Common myeloid progenitor, CD34-positive (primary cell): ENCODE measurements at regions not wholly inside any gene's neighbourhood (a gene's known extent, or its start where the extent isn't known, plus 50 kb on each side); places are given as distances from the start of the nearest gene placed in this dataset.

Source experiments
- CTCF ChIA-PET: fragments of 350-600 bp; sonication (Branson Sonifier 250); formaldehyde crosslinking; loops from one replicate; lab custom pipeline; 2021; ENCODE audit warnings: antibody characterized with exemption; lab: Charles Lee
- POLR2A ChIA-PET: fragments of 350-600 bp; sonication (Branson Sonifier 250); formaldehyde crosslinking; loops from one replicate; lab custom pipeline; 2021; ENCODE audit warnings: antibody characterized with exemption; lab: Charles Lee
- DNase-seq, 3 donors: peaks; one replicate each; pipeline versions ENCODE4 v3.0.0 to v3.0.0-alpha.2; 2013
- H3K27ac ChIP-seq, 2 experiments: 1 replicate in 1 of 2; 2 replicates in 1 of 2; pipeline ENCODE4 v1.7.0; 2013; ENCODE audit warnings: inconsistent platforms in 2 of 2, low read length in 2 of 2, mild to moderate bottlenecking in 2 of 2, low read depth in 1 of 2, moderate library complexity in 1 of 2; ENCODE audit not compliant: severe bottlenecking in 2 of 2, insufficient read depth in 1 of 2, poor library complexity in 1 of 2
- H3K27me3 ChIP-seq, 5 experiments: replicated peaks in 2 of 5; 1 replicate in 3 of 5; 2 replicates in 2 of 5; pipeline versions ENCODE4 v1.6.1 to v1.7.0; 2013; ENCODE audit warnings: low read length in 4 of 5, mild to moderate bottlenecking in 2 of 5, moderate library complexity in 2 of 5, inconsistent platforms in 1 of 5; ENCODE audit not compliant: insufficient read depth in 5 of 5, control insufficient read depth in 4 of 5
- H3K36me3 ChIP-seq, 4 experiments: 1 replicate in 2 of 4; 2 replicates in 2 of 4; pipeline versions ENCODE4 v1.6.1 to v1.7.0; 2013; ENCODE audit warnings: low read length in 3 of 4, control low read depth in 1 of 4, mild to moderate bottlenecking in 1 of 4; ENCODE audit not compliant: control insufficient read depth in 4 of 4, insufficient read depth in 4 of 4
- H3K4me1 ChIP-seq, 4 experiments: 1 replicate in 3 of 4; 2 replicates in 1 of 4; pipeline versions ENCODE4 v1.6.1 to v1.7.1; 2013; ENCODE audit warnings: low read length in 3 of 4, mild to moderate bottlenecking in 3 of 4, control low read depth in 1 of 4, inconsistent platforms in 1 of 4, moderate library complexity in 1 of 4; ENCODE audit not compliant: control insufficient read depth in 4 of 4, insufficient read depth in 4 of 4; ENCODE audit errors: control extremely low read depth in 1 of 4
- H3K4me3 ChIP-seq, 7 experiments: 1 replicate in 4 of 7; 2 replicates in 3 of 7; pipeline versions ENCODE4 v1.5.1 to v1.7.0; 2013; ENCODE audit warnings: mild to moderate bottlenecking in 7 of 7, low read length in 6 of 7, moderate library complexity in 6 of 7, inconsistent platforms in 2 of 7, low read depth in 2 of 7, control low read depth in 1 of 7; ENCODE audit not compliant: insufficient read depth in 4 of 7, control insufficient read depth in 1 of 7; ENCODE audit errors: extremely low read depth in 1 of 7
- H3K9me3 ChIP-seq, 5 experiments: 1 replicate in 4 of 5; 2 replicates in 1 of 5; pipeline versions ENCODE4 v1.6.1 to v1.7.1; 2013; ENCODE audit warnings: low read length in 4 of 5, mild to moderate bottlenecking in 2 of 5, inconsistent platforms in 1 of 5, low read depth in 1 of 5, moderate library complexity in 1 of 5; ENCODE audit not compliant: control insufficient read depth in 4 of 5, insufficient read depth in 2 of 5; ENCODE audit errors: control extremely low read depth in 1 of 5
- WGBS: methylation state at CpG from one replicate; pipeline ENCODE4 v1.1.5; 2013; ENCODE audit not compliant: insufficient coverage; 5-methylcytosine and 5-hydroxymethylcytosine counted together

GRCh38 chr5:135266975-135267374, 132.1 kb downstream of the MACROH2A1 start:
- Histone ChIP-seq H3K4me1 (peaks cover 0 to 3% (median 1%) of the 10 kb centered on the region in 4 experiments), H3K27ac (no peak overlapping the region), H3K36me3 (no peaks in the 10 kb centered on the region), H3K9me3 (peaks cover 0 to 5% (median 0%) of the 10 kb centered on the region in 5 experiments), H3K4me3 (no peak overlapping the region), H3K27me3 (no peaks in the 10 kb centered on the region)
- ChIA-PET CTCF (no interaction called here), POLR2A (no interaction called here)
- WGBS: 100% methylated on average over 3 of the region's 5 CpGs
- no peak for DNase-seq

- Histone ChIP-seq H3K4me3 (no peak overlapping the region), H3K9me3 (peaks cover 0 to 5% (median 2%) of the 10 kb centered on the region in 5 experiments), H3K4me1 (no peaks in the 10 kb centered on the region), H3K27ac (no peak overlapping the region), H3K27me3 (no peaks in the 10 kb centered on the region), H3K36me3 (no peaks in the 10 kb centered on the region)
- ChIA-PET POLR2A (no interaction called here), CTCF (interaction anchor here (1.2 kb wide), 1 partner anchor 13 kb away, joined by 4 read pairs; no protein-coding TSS in a partner anchor)
- no peak for DNase-seq
- WGBS: 98% methylated on average over 6 of the region's 6 CpGs
Observed at GRCh38 chr5:135266303-135266635, 132.8 kb downstream of the MACROH2A1 start.

- Histone ChIP-seq H3K4me1 (no peaks in the 10 kb centered on the region), H3K4me3 (no peak overlapping the region), H3K27ac (no peak overlapping the region), H3K9me3 (peaks cover 0 to 5% (median 2%) of the 10 kb centered on the region in 5 experiments), H3K36me3 (no peaks in the 10 kb centered on the region), H3K27me3 (no peaks in the 10 kb centered on the region)
- ChIA-PET CTCF (interaction anchor here (1.2 to 1.8 kb wide), 2 partner anchors 14 to 17 kb away, joined by 4 read pairs; no protein-coding TSS in a partner anchor), POLR2A (interaction anchor here (0.6 kb wide), 1 partner anchor 18 kb away, joined by 3 read pairs; no protein-coding TSS in a partner anchor)
- DNase-seq: no peak
- WGBS: 86% methylated on average over 7 of the region's 13 CpGs
Observed at GRCh38 chr5:135265497-135266302, 133.3 kb downstream of the MACROH2A1 start.

GRCh38 chr5:135264451-135265440, 134.3 kb downstream of the MACROH2A1 start:
- CTCF ChIA-PET: interaction anchor here (0.7 to 1.8 kb wide), 3 partner anchors 15 to 345 kb away, joined by 4 read pairs; no protein-coding TSS in a partner anchor
- Histone ChIP-seq H3K27me3 (no peaks in the 10 kb centered on the region), H3K4me1 (no peaks in the 10 kb centered on the region), H3K9me3 (peaks cover 0 to 6% (median 3%) of the 10 kb centered on the region in 5 experiments), H3K27ac (no peak overlapping the region), H3K36me3 (no peaks in the 10 kb centered on the region), H3K4me3 (no peak overlapping the region)
- POLR2A ChIA-PET: no interaction called here
- WGBS: 94% methylated on average over 14 of the region's 17 CpGs
- no peak for DNase-seq

DNA sequence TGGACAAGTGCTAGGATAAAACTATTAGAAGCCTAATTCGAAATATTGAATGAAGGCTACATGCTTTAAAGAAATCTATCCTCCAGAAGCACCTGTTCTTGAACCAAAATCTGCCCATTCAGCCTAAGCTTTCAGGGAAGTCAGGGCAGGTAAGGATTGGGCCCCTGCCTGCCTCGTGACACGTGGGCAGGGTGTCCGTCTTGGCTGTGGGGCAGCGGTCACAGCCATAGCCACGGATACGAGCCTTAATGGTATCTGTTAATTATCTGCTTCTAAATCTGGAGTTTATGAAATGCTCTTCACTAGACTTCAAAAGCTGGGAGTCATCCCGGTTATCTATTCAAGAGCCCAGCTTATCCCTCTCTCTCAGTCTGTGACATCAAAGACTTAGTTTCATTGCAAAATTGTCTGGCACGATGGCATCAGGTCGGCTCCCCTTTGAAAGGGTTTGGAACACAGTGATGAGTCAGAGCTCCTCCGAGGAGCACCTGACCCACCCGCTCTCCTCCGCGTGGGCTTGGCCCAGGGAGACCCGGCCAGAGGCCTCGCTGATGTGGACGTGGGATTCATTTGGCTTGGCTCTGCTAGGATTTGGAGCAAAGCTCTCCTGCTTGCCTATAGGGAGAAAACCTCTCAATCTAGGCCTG, 135.9 kb downstream of the MACROH2A1 start:
- Histone ChIP-seq H3K27ac (no peak overlapping the region), H3K27me3 (no peaks in the 10 kb centered on the region), H3K9me3 (peaks cover 0 to 7% (median 3%) of the 10 kb centered on the region in 5 experiments), H3K4me1 (no peaks in the 10 kb centered on the region), H3K36me3 (no peaks in the 10 kb centered on the region), H3K4me3 (no peak overlapping the region)
- 98% methylated on average over 16 of the region's 17 CpGs for WGBS
- POLR2A ChIA-PET: no interaction called here
- CTCF ChIA-PET: no interaction called here
- DNase-seq: no peak

DNA sequence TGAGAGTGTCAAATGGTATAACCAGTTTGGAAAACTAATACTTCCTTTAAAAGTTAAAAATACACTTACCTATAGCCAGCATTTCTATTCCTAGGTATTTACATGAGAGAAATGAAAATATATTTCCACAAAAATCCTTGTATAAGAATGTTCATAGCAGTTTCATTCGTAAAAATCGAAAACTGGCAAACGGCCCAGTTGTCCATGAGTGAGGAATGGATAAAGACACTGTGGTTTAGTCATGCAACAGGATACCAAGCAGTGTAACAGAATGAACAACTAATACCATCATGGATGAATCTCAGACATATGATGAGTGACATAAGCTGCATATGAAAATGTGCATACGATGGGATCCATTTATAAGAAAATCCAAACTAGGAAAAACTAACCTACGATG, 136.7 kb downstream of the MACROH2A1 start:
- H3K4me3 ChIP-seq: no peak overlapping the region
- 100% methylated on average over 3 of the region's 5 CpGs for WGBS
- ChIA-PET CTCF (no interaction called here), POLR2A (no interaction called here)
- no peaks in the 10 kb centered on the region for H3K36me3 ChIP-seq
- H3K27me3 ChIP-seq: no peaks in the 10 kb centered on the region
- DNase-seq: no peak
- peaks cover 0 to 7% (median 3%) of the 10 kb centered on the region in 5 experiments for H3K9me3 ChIP-seq
- no peak overlapping the region for H3K27ac ChIP-seq
- H3K4me1 ChIP-seq: no peaks in the 10 kb centered on the region
